ENCODE measurements at regions not wholly inside any gene's neighbourhood (a gene's known extent, or its start where the extent isn't known, plus 50 kb on each side); places are given as distances from the start of the nearest gene placed in this dataset.

DNA sequence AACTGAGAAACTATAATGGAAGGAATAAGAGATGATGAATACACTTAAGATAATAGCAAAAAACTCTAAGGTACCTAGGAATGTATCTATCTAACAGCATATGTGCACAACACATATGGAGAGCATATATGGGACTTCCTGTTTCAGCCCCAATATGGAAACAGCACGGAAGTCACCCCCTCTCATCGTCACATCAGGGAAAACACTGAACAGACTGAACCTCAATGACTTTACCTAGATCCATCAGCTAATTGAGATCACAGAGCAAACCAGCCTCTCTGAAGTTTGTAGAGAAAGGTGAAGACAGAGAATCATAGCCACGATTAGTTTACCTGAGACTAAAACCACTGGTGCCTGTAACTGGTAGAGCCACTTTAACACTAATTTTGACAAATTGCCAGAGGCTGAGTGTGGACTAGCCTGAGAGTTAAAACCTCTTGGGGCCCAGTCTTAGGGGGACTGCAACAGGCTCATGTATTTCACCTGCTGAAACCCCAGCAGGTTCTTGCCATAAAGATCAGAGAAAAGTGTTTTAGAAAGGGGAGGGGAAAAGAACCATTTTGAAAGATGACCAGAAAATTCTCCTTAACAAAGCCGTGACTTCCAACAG lies 722.6 kb downstream of the TBC1D22A start:
- no peak overlapping the region for H3K4me3 ChIP-seq (ENCODE audit: low read depth, low read length)
- no peak for DNase-seq (ENCODE audit: low read depth)
- TF ChIP-seq, protein P1, sequence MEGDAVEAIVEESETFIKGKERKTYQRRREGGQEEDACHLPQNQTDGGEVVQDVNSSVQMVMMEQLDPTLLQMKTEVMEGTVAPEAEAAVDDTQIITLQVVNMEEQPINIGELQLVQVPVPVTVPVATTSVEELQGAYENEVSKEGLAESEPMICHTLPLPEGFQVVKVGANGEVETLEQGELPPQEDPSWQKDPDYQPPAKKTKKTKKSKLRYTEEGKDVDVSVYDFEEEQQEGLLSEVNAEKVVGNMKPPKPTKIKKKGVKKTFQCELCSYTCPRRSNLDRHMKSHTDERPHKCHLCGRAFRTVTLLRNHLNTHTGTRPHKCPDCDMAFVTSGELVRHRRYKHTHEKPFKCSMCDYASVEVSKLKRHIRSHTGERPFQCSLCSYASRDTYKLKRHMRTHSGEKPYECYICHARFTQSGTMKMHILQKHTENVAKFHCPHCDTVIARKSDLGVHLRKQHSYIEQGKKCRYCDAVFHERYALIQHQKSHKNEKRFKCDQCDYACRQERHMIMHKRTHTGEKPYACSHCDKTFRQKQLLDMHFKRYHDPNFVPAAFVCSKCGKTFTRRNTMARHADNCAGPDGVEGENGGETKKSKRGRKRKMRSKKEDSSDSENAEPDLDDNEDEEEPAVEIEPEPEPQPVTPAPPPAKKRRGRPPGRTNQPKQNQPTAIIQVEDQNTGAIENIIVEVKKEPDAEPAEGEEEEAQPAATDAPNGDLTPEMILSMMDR (conservative IDR thresholded peaks at IDR 0.05; ENCODE audit: low read depth, low read length) = no peak

DNA sequence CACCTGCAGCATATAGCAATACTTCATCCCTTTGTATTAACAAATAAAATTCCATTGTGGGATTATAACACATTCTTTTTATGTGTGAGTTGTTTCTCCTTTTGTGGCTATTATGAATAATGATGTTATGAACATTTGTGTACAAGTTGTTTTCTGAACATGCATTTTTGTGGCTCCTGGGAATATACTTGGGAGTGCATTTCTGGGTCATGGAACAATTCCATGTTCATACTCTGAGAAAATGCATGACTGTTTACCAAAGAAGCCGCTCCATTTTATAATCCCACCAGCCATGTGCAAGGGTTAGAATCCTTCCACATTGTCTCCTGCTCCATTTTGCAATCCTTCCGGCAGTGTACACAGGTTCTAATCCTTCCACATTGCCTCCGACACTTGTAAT lies 713.8 kb downstream of the TBC1D22A start:
- TF ChIP-seq, protein P1 (conservative IDR thresholded peaks at IDR 0.05; ENCODE audit: low read depth, low read length) = no peak
- no peak overlapping the region for H3K4me3 ChIP-seq (ENCODE audit: low read depth, low read length)
- DNase-seq (ENCODE audit: low read depth) = no peak

DNA sequence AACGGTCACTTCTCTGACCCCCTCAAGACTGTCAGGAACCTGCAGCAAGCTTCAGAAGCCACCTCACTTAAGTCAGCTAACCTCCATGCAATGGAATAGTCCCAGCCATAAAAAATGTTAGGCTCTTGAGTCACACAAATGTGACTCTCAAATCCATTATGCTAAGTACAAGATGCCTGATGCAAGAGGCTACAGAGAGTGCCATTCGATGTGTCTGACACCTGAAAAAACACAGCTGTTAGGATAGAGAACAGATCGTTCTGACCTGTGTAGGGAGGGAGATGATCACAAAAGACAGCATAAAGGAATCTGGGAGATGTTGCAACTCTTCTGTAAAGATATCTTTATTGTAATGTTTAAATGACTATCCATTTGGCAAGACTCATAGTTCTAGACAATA lies 712.4 kb downstream of the TBC1D22A start:
- DNase-seq (ENCODE audit: low read depth) = no peak
- H3K4me3 ChIP-seq (ENCODE audit: low read depth, low read length) = no peak overlapping the region
- TF ChIP-seq, protein P1 (conservative IDR thresholded peaks at IDR 0.05; ENCODE audit: low read depth, low read length) = no peak

DNA sequence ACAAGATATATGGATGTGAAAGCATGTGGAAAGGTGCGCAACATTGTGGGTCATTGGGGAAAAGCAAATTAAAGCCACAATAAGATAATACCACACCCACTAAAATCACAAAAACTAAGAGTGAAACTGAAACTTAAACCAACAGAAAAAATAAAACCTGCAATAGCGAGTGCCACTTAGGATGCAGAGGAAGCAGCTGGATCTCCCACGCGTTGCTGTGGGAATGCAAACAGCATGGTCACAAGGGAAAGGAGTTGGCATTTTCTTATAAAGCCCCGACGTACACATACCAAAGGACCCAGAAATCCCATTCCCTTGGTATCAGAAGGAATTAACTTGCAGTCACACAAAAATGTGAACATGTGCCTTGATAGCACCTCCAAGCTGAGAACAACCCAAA lies 712.0 kb downstream of the TBC1D22A start:
- DNase-seq (ENCODE audit: low read depth) = peak; percentile 0
- TF ChIP-seq, protein P1 (conservative IDR thresholded peaks at IDR 0.05; ENCODE audit: low read depth, low read length) = no peak
- H3K4me3 ChIP-seq (ENCODE audit: low read depth, low read length) = no peak overlapping the region

DNA sequence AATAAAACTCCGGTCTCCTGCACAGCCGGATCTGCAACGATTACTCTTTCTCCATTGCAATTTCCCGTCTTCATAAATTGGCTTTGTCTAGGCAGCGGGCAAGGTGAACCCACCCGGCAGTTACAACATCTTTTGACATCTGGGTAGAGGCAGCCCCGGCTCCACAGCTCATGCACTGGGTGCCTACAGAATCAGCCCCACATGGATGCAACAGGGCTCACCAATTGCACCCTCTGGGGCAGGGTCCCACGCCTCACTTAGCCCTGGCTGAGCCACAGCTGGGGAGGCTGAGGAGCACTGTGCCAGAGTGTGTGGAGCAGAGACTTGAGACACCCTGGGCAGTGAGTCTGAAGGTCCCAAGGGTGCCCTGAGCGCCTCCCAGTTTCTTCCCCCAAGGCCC lies 710.2 kb downstream of the TBC1D22A start:
- TF ChIP-seq, protein P1 (conservative IDR thresholded peaks at IDR 0.05; ENCODE audit: low read depth, low read length) = no peak
- no peak for DNase-seq (ENCODE audit: low read depth)
- no peak overlapping the region for H3K4me3 ChIP-seq (ENCODE audit: low read depth, low read length)

DNA sequence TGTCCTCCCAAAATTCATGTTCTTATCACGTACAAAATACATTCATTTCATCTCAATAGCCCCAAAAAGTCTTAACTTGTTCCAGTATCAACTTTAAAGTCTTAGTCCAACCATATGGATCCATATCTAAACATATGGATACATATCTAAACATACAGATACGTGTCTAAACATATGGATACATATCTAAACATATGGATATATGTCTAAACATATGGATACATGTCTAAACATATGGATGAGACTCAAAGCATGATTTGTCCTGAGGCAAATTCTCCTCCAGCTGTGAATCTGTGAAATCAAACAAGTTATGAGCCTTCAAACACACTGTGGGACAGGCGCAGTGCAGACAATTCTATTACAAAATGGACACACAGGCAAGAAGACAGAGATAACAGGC lies 709.0 kb downstream of the TBC1D22A start:
- H3K4me3 ChIP-seq (ENCODE audit: low read depth, low read length) = no peak overlapping the region
- no peak for DNase-seq (ENCODE audit: low read depth)
- TF ChIP-seq, protein P1 (conservative IDR thresholded peaks at IDR 0.05; ENCODE audit: low read depth, low read length) = no peak

DNA sequence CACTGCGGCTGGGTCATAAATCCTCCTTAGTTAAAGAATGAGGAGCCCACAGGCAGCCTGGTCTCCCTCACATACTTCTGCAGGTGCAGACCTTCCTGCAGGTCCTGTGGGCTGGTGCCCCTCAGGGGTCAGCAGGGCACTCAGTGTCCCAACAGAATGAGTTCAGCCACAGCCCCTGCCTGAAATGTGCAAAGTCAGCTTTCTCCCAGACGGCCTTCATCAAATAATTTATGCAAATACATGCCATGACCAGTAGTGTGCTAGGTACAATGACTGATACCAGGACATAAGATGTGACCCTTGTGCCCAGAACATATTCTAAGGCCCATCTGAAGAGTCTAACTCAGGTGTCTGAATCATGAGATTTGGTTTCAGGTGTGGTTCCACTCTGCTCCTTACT lies 703.4 kb downstream of the TBC1D22A start:
- no peak overlapping the region for H3K4me3 ChIP-seq (ENCODE audit: low read depth, low read length)
- no peak for DNase-seq (ENCODE audit: low read depth)
- TF ChIP-seq, protein P1 (conservative IDR thresholded peaks at IDR 0.05; ENCODE audit: low read depth, low read length) = no peak
